Caco-2 (cell line): ENCODE measurements at regions not wholly inside any gene's neighbourhood (a gene's known extent, or its start where the extent isn't known, plus 50 kb on each side); places are given as distances from the start of the nearest gene placed in this dataset.

ENCODE experiments used
- BruUV-seq: library from RNA; stranded (reverse); fragments of 400-500 nt; replicated peaks from 2 replicates; lab custom pipeline; 2021; lab: Mats Ljungman, UMichigan
- CTCF ChIA-PET: fragments of 300-600 bp; sonication (Branson Sonifier 250); formaldehyde crosslinking; loops from one replicate; lab custom pipeline; 2022; ENCODE audit warnings: antibody characterized with exemption; lab: Charles Lee
- POLR2A ChIA-PET: fragments of 300-600 bp; sonication (Branson Sonifier 250); formaldehyde crosslinking; loops from one replicate; lab custom pipeline; 2022; ENCODE audit warnings: antibody characterized with exemption; lab: Charles Lee
- DNase-seq, 2 experiments: peaks; one replicate each; pipeline versions ENCODE4 v3.0.0 to v3.0.0-alpha.2; 2020 to 2022
- H3K27me3 ChIP-seq: replicated peaks from 2 replicates; pipeline ENCODE4 v1.6.0; 2011; ENCODE audit warnings: low read length; ENCODE audit not compliant: control insufficient read depth, insufficient read depth
- H3K36me3 ChIP-seq: 2 replicates; pipeline ENCODE4 v1.5.1; 2011; ENCODE audit warnings: low read length; ENCODE audit not compliant: control insufficient read depth, insufficient read depth
- H3K4me1 ChIP-seq: fragments of 250-450 bp; sonication (Bioruptor Pico); 2 replicates; pipeline ENCODE4 v1.5.1; 2020; ENCODE audit warnings: mild to moderate bottlenecking
- H3K4me3 ChIP-seq: 2 replicates; pipeline ENCODE4 v1.5.1; 2011; ENCODE audit warnings: low read depth, mild to moderate bottlenecking, control low read depth, low read length
- H3K9me3 ChIP-seq: fragments of 250-450 bp; sonication (Bioruptor Pico); 2 replicates; pipeline ENCODE4 v1.5.1; 2020; ENCODE audit warnings: mild to moderate bottlenecking, moderate library complexity
- H3K27ac Mint-ChIP-seq: one replicate; pipeline ENCODE4 v1.8.0; 2022; ENCODE audit warnings: mixed read lengths; ENCODE audit not compliant: unreplicated experiment
- H3K27me3 Mint-ChIP-seq: one replicate; pipeline ENCODE4 v1.8.0; 2022; ENCODE audit warnings: mixed read lengths; ENCODE audit not compliant: insufficient read depth, unreplicated experiment
- H3K36me3 Mint-ChIP-seq: one replicate; pipeline ENCODE4 v1.8.0; 2022; ENCODE audit warnings: mild to moderate bottlenecking, mixed read lengths; ENCODE audit not compliant: insufficient read depth, unreplicated experiment
- H3K4me1 Mint-ChIP-seq: one replicate; pipeline ENCODE4 v1.8.0; 2022; ENCODE audit warnings: low read depth, mixed read lengths; ENCODE audit not compliant: unreplicated experiment
- H3K4me3 Mint-ChIP-seq: one replicate; pipeline ENCODE4 v1.8.0; 2022; ENCODE audit warnings: mild to moderate bottlenecking, moderate library complexity, mixed read lengths; ENCODE audit not compliant: unreplicated experiment
- H3K9me3 Mint-ChIP-seq: one replicate; pipeline ENCODE4 v1.8.0; 2022; ENCODE audit warnings: mixed read lengths; ENCODE audit not compliant: unreplicated experiment
- intact Hi-C: fragments of 100-400 bp; cut with micrococcal nuclease; formaldehyde crosslinking; loops from one replicate; pipeline ENCODE4 v1.10.0; 2022; ENCODE audit not compliant: unreplicated experiment
- TF ChIP-seq, protein P1 (sequence below), 2 experiments: fragments of 200-600 bp in 1 of 2; IDR thresholded peaks; 1 replicate in 1 of 2; 2 replicates in 1 of 2; pipeline versions ENCODE4 v1.5.1 to v1.8.0; 2011 to 2022; ENCODE audit warnings: antibody characterized with exemption in 1 of 2, control low read depth in 1 of 2, inconsistent platforms in 1 of 2, low read depth in 1 of 2, low read length in 1 of 2, mild to moderate bottlenecking in 1 of 2, moderate library complexity in 1 of 2; ENCODE audit not compliant: insufficient read depth in 1 of 2, severe bottlenecking in 1 of 2, unreplicated experiment in 1 of 2

DNA sequence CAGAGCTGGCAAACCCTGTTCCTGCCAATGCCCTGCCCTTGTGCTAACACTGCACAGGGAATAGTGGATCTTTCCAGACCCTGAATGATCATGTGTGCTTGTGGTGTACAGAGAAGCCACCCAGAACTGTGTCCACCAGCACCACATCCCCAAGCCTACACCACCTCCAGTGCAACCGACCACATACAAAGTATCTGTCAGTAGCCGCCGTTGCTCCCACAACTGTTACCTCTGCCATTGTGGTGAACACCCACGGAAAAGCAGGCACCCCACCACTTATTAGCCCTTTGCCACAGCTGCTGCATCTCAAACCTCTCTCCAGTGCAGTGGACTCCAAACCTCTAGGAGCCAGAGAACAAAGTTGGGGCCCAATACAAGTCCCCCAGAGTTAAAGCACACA lies 1049.6 kb downstream of the TRHDE start:
- H3K27ac Mint-ChIP-seq, result no peak overlapping the region
- no peaks in the 10 kb centered on the region for H3K27me3 ChIP-seq
- intact Hi-C loops, result no loop called here
- H3K4me1 Mint-ChIP-seq, result no peaks in the 10 kb centered on the region
- no peak overlapping the region for H3K4me3 Mint-ChIP-seq
- H3K36me3 Mint-ChIP-seq, result no peaks in the 10 kb centered on the region
- TF ChIP-seq, protein P1, sequence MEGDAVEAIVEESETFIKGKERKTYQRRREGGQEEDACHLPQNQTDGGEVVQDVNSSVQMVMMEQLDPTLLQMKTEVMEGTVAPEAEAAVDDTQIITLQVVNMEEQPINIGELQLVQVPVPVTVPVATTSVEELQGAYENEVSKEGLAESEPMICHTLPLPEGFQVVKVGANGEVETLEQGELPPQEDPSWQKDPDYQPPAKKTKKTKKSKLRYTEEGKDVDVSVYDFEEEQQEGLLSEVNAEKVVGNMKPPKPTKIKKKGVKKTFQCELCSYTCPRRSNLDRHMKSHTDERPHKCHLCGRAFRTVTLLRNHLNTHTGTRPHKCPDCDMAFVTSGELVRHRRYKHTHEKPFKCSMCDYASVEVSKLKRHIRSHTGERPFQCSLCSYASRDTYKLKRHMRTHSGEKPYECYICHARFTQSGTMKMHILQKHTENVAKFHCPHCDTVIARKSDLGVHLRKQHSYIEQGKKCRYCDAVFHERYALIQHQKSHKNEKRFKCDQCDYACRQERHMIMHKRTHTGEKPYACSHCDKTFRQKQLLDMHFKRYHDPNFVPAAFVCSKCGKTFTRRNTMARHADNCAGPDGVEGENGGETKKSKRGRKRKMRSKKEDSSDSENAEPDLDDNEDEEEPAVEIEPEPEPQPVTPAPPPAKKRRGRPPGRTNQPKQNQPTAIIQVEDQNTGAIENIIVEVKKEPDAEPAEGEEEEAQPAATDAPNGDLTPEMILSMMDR (IDR thresholded peaks at IDR 0.05; ENCODE audit: insufficient read depth in 1 of 2, low read depth in 1 of 2, low read length in 1 of 2, severe bottlenecking in 1 of 2, unreplicated experiment in 1 of 2), result no peak
- no peaks in the 10 kb centered on the region for H3K27me3 Mint-ChIP-seq
- H3K9me3 ChIP-seq, result no peaks in the 10 kb centered on the region
- ChIA-PET POLR2A (no interaction called here), CTCF (no interaction called here)
- H3K36me3 ChIP-seq, result no peaks in the 10 kb centered on the region
- no peak for DNase-seq
- no peak overlapping the region for H3K4me3 ChIP-seq
- peaks cover 9% of the 10 kb centered on the region for H3K9me3 Mint-ChIP-seq
- H3K4me1 ChIP-seq, result no peaks in the 10 kb centered on the region
- no TSS peak for BruUV-seq

DNA sequence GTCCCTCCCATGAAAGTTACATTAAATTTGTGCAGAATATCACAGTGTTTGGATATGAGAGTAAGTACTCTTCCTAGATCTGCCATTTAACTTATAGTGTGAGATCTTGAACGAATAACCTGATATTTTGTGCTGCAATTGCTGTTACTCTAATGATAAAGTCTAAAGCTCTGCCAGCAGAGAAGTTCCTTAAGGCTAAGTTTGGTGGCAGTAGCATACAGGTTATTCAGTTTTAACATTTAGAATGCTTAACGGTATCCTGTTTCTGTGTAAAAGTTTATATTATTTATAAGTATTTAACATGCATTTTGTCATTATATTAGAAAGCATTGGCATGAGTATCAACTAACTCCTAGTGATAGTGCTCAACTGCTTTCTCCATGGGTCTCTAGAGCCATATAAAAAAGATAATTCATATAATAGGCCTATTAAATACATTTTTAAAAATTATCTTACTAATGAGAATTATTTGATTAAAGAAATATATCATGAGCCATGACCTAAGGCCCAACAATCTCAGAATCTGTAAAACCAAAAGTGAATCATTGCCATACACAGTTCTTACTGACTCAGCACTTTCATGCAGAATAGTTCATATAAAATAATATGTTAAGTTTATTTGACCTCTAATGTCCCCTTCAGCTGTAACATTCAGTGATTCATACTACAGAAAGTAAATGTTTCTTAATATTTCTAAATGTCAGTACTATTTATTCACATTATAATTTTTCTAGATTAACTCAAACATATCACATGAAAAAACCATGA lies 1058.6 kb downstream of the TRHDE start:
- Mint-ChIP-seq H3K27ac (no peak overlapping the region), H3K27me3 (no peaks in the 10 kb centered on the region), H3K4me3 (no peak overlapping the region), H3K36me3 (no peaks in the 10 kb centered on the region), H3K9me3 (no peaks in the 10 kb centered on the region), H3K4me1 (no peaks in the 10 kb centered on the region)
- Histone ChIP-seq H3K9me3 (no peaks in the 10 kb centered on the region), H3K4me3 (no peak overlapping the region), H3K27me3 (no peaks in the 10 kb centered on the region), H3K4me1 (no peaks in the 10 kb centered on the region), H3K36me3 (no peaks in the 10 kb centered on the region)
- intact Hi-C loops, result no loop called here
- ChIA-PET CTCF (no interaction called here), POLR2A (no interaction called here)
- TF ChIP-seq, protein P1 (IDR thresholded peaks at IDR 0.05; ENCODE audit: insufficient read depth in 1 of 2, low read depth in 1 of 2, low read length in 1 of 2, severe bottlenecking in 1 of 2, unreplicated experiment in 1 of 2), result no peak
- BruUV-seq, result no TSS peak
- DNase-seq, result no peak

DNA sequence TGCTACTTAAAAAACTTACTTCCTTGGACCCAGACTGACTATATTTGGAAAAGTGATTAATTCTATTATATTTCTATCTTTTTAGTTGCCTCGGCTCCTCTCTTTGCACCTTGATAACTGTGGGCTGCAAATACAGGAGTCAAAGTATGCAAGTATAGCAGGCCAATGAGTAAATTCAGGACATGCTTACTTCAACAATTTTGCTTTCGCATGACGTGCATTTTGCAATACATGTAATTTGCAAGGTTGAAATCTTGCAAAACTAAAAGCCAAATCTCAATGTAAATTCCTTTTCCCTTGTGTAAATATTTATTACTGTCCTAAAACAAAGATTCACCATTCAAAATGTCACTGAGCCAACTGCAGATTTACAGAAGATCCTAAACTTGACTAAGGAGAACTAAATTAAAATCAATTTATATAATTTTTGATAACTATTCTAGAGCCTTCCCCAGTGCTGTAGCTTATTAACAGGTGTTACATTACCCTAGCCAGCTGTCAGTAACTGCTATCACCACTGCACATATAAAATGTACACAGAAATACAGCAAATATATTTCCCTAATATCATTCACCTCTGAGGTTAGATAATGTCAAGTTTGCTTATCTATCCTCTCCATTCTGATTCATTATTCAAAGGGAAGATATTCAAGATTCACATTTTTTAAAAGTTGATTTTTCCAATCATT lies 1069.5 kb downstream of the TRHDE start:
- Histone ChIP-seq H3K4me3 (no peak overlapping the region), H3K27me3 (no peaks in the 10 kb centered on the region), H3K36me3 (no peaks in the 10 kb centered on the region), H3K4me1 (no peaks in the 10 kb centered on the region), H3K9me3 (no peaks in the 10 kb centered on the region)
- H3K36me3 Mint-ChIP-seq, result no peaks in the 10 kb centered on the region
- H3K27ac Mint-ChIP-seq, result no peak overlapping the region
- H3K9me3 Mint-ChIP-seq, result no peaks in the 10 kb centered on the region
- no peak overlapping the region for H3K4me3 Mint-ChIP-seq
- no peaks in the 10 kb centered on the region for H3K4me1 Mint-ChIP-seq
- BruUV-seq, result no TSS peak
- TF ChIP-seq, protein P1 (IDR thresholded peaks at IDR 0.05; ENCODE audit: insufficient read depth in 1 of 2, low read depth in 1 of 2, low read length in 1 of 2, severe bottlenecking in 1 of 2, unreplicated experiment in 1 of 2), result no peak
- DNase-seq, result no peak
- intact Hi-C loops, result no loop called here
- POLR2A ChIA-PET, result no interaction called here
- CTCF ChIA-PET, result no interaction called here
- no peaks in the 10 kb centered on the region for H3K27me3 Mint-ChIP-seq
